Hypothalamus (tissue), 51 donors: ENCODE measurements at regions not wholly inside any gene's neighbourhood (a gene's known extent, or its start where the extent isn't known, plus 50 kb on each side); places are given as distances from the start of the nearest gene placed in this dataset.
"Not testable (repeated sequence)": the region's sequence is repeated elsewhere in the genome, so short reads cannot be mapped to it uniquely, and the experiment has no call there.

Experiments
- DNase-seq, 51 donors: peaks; one replicate each; lab custom pipeline; 2025; lab: John Stamatoyannopoulos, UW

DNA sequence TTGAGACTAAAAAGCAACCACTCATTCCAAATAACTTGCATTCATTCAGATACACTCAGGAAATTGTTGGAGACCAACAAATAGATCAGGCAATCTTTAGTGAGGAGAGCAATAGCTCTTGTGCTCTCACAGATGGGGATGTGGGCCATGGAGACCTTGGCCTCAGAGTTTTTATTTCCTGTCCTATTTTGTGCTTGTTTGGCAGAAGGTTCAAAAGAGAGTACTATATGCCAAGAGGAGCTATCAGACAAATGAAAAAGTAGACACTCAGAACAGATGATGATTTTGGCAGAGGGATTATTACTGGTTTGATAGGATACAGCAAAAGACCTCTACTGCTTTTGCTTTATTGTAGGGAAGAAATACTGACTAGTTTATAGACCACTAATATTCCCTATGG lies 230.2 kb downstream of the KCNE4 start:
- DNase-seq: no peak

DNA sequence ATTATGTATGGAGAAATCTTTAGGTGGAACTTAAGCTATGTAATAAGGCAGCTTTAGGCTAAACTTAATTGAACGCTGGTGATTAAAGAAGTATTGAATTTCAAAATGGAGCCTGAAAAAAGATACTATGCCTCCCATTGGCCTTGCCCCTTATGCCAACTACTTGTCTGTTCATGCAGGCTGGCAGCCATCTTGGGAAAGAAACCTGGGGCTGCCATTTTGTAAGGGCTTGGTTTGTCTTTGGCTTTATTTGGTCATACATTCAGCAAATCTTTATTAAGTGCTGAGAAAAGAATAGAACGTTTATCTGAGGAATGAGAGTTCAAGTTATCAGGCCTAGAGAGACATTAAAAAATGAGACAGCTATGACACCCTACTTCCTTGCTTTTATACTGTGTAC lies 231.3 kb downstream of the KCNE4 start:
- DNase-seq: no peak

DNA sequence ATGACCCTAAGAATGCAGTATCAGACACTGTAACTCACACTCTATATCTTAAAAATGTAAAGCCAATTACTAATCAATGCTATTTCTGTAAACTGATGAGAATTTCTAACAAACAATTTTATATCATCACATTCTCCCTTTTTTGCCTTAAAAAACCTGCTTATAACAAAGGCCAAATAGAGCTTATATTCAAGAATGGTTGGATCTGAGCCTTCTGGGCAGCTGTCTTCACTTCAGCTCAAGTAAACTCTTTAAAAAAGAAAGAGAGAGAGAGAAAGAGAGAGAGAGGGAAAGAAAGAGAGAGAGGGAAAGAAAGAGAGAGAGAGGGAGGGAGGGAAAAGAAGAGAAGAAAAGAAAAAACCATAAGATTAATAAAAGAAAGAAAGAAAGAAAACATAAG lies 231.8 kb downstream of the KCNE4 start:
- no peak for DNase-seq

DNA sequence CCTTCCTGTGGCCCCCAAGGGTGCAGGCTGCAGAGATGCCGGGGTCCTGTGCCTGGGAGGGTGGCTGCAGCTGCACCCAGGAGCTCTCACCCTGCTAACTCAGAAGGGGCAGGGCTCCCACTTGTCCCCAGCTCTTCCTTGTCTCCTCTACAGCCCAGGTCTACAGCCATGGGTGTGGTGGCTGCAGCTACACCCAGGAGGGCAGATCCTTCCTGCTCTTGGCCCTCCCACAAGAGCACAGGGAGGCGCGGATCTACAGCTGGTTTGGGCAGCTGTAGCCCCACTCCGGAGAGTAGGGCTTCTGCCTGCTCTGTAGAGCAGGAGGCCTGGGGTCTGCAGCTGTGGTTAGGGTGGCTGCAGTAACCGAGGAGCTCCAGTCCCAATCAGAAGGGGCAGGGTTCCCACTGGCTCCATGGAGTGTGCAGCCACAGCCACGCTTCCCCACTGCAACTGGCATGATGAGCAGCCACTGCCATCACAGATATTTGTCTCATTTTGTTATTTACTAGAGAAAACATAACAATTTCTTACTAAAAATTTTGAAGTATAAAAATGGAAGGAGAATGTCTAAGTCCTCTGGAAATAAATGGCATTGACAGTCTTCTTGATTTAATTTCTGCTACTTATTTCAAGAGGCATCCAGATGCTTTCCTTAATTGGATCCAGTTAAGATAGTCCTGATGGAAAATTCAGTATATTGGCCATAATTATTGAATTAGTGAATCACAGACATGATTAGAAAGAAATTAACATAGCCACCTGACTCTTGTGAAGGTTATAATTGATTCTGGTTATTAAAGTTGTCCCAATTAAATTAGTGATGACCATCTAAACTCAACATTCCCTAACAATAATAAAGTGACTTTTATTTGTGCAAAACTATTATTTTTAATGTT lies 233.6 kb downstream of the KCNE4 start:
- DNase-seq: no peak

DNA sequence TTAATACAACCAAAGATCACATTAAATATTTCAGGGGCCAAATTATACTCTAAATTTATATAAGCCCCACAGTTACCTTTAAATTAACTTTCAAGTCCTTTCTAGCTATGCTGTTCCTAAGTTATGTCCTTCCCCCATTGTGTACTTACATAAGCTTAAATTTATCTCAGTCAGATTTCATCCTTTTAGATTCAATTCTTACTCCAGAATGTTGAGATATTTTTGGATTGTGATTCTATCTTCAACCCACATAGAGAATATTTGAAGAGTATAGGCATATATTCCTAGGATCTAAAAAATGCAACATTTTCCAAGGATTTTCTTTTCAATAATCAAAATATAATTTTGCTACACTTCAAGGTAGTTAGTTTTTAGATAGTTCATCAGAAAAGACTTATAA lies 242.8 kb downstream of the KCNE4 start:
- no peak for DNase-seq

DNA sequence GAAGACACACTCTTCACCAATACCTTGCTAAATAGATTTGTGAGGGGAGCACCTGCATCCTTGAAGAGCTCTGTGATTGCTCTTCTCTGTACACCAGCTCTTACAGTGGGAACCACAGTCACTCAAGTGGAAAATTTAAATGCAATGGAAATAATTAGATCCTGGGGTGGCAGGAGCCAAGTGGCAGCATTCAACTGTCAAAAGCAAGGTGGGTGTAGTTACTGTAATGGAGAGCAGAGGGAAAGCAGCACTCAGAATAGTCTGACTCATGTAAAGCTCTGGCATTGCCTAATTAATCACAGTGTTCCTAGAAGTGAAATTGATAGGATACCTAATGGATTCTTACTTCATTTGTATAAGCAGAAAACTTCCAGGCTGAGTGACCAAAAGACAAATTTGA lies 245.8 kb downstream of the KCNE4 start:
- DNase-seq: peak in 1 of 51 donors; percentile 26

DNA sequence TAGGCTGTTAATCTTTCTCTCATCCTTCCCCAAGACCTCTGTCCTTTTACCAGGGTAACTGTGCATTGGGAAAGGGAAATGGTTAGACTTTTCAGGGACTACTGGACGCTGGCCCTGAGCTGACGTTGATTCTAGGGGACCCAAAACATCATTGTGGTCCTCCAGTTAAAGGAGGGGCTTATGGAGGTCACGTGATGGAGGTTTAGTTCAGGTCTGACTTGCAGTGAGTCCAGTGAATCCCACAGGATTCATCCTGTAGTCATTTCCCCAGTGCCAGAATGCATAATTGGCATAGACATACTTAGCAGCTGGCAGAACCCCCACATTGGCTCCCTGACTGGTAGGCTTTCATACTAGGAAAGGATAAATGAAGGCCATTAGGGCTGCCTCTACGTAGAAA lies 246.3 kb downstream of the KCNE4 start:
- not testable (repeated sequence) for DNase-seq

DNA sequence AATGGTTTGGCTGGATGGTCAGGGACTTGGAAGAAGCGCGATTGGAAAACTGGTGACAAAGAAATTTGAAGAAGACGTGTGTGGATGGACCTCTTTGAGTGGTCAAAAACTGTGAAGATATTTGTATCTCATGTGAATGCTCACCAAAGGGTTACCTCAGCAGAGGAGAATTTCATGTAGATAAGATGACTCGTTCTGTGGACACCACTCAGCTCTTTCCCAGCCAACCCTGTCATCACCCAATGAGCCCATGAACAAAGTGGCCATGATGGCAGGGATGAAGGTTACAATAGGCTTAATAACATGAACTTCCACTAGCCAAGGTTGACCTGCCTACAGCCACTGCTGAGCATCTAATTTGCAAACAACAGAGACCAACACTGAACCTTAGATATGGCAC lies 248.3 kb downstream of the KCNE4 start:
- DNase-seq: no peak

DNA sequence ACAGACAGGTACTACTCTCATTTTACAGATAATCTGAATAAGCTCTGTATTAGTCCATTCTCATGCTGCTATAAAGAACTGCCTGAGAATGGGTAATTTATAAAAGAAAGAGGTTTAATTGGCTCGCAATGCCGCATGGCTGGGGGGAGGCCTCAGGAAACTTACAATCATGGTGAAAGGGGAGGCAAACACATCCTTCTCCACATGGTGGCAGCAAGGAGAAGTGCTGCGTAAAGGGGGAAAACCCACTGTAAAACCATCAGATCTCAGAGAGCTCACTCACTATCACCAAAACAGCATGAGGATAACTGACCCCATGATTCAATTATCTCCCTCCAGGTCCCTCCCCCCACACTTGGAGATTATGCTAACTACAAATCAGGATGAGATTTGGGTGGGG lies 254.4 kb downstream of the KCNE4 start:
- DNase-seq: no peak

DNA sequence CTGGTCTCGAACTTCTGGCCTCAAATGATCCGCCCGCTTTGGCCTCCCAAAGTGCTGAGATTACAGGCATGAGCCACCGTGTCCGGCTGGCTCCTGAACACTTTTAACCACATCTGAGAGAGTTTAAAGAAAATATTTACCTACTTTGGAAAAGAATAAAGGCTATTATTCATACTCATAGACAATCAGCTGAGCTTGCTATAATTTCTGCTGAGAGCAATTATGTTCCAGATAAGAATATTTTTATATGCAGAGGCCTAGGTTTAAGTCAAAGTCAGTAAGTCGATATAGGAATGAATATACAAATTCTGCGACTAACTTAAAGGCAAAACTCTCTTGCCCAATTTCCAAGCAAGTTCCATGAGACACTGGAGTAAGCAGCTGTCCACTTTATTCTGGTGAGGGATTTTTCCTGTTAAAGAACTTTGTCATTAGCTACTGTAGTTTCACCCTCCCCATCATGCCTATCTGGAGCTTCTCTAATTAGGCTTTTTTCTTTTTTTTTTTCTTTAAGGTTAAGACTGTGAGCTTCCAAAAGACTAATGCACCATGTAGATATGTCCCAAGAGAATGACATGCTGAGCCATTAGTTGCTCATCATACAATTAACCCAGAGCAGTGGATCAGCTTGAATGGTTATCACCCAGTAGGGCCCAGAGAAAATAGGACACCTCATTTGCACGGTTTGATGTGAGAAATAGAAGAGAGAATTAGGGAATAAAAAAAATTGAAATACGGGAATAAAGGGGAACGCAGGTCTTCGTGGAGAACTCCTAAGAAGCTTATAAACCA lies 260.1 kb downstream of the KCNE4 start:
- DNase-seq: no peak

DNA sequence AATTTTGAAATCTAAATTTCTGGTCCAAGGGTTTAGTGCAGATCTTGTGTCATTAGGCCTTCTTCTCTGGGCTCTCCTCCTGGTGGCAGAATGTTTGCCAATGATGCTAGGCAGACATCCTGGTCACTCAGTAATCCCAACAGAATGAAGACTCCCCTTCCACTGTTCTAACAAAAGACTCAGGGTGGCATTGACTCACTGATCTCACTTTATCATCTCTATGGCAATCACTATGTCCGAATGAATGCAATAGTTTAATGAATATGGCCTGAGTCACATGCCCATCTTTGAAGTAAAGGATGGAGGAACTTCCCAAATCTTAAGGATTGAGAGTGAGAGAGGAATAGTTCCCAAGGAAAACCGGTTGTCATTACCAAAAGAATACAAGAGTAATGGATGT lies 261.1 kb downstream of the KCNE4 start:
- no peak for DNase-seq

DNA sequence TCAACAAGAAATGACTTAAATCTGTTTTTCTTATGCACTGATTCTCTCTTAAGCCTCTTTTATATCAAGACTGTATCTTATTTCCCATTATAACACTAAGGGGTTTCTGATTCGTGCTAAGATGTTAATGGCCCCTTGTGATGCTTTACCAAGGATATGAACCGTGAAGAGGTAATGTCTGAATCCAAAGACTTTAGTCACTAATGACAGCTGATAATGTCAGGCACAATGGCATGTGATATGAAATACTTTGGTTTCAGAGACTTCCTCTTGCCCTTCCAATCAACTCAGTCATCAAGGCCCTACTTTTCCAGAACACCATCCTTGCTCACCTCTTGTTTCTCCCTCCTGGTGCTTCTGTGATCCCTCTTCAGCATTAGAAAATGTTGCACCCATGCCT lies 262.8 kb downstream of the KCNE4 start:
- DNase-seq: no peak

DNA sequence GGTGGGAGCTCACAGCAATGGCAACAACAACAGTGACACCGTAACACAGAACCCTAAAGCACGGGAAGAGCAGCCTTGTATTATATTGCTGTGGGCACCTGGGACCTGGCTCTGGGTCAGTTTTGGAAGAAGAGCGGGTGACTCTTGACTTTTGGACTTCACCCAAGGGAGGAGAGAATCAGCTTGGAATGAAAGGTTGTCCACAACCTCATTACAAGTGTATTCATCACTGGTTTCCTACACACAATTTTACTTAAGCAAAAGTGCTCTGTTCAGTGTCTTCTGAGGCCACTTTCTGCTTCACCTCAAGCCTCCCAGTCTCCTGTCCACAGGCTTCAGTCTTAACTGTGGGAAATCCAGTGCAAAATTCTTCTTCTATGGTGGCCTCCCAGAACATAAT lies 263.8 kb downstream of the KCNE4 start:
- no peak for DNase-seq

DNA sequence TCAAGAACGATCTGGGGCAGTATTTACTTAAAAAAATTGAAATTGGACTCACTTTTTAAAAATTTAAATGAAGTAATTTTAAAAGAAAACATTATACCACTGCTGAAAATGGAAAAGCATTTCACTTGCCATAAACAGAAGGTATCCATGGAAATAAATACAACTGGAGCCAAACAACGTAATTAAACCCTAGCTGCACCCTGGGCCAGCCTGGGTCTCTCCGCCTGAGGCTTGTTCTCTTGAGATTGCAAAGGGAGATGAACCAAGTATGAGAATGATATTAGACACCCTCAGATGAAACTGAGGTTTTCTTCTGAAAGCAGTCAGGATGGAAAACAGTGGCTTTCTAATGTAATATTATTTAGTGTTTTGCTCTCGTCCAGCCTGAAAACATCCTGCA lies 264.4 kb downstream of the KCNE4 start:
- no peak for DNase-seq

DNA sequence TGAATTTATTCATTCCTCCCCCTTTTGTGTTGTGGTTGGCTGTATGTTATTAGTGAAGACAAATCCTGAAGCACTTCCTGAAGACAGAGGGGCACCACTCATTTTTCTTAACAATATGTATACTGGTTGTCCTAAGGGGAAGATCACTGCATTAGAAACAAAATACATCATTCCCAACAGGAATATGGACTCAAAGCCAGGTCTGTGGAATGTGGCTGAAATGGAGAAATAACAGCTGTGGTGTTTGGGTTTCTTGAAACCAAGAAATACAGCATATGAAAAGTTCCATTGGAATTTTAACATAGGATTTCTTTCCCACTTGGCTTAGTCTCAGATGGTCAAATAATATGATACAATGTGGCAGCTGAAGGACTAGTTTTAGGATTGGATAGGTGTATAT lies 267.6 kb downstream of the KCNE4 start:
- no peak for DNase-seq

DNA sequence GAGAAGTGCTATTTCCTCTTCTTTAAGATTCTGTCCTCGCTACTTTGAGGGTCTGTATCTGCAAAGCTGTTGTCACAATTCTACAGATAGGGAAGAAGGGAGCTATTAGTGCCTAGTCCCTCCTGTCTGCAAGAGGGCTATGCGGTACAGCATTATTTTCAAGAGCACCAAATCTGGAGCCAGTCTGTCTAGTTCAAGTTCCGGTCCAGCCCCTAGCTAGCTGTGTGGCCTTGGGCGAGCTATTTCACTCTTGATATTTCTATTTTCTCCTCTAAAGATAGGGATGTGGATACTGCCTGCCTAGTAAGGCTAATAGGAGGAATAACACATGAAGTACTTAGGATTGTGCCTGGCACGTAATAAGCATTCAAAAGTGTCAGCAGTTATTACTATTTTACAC lies 272.4 kb downstream of the KCNE4 start:
- no peak for DNase-seq

DNA sequence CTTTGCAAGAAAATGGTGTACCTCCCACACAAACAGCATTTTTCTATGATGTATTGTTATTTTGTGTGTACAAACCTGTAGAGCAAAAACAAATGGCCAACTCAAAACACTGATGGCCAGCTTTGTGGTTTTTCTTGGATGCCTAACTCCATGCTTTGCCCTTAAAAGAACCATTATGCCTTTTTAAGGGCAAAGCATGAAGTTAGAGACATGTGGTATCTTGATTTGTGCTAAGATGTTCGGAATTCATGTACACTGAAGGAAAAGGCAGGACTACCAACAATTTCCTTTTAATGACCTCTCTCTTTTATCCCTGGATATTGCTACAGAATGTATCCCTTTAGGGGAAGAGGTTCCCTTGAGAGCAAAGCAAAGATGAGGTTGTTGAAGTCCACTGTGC lies 273.6 kb downstream of the SCG2 start:
- DNase-seq: no peak

DNA sequence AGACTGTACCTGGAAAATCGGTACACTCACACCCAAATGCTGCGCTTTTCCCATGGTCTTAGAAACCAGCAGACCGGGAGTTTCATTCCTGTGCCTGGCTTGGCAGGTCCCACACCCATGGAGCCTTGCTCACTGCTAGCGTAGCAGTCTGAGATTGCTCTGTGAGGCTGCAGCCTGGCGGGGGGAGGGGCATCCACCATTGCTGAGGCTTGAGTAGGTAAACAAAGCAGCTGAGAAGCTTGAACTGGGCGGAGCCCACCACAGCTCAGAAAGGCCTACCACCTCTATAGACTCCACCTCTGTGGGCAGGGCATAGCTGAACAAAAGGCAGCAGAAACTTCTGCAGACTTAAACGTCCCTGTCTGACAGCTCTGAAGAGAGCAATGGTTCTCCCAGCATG lies 271.4 kb downstream of the SCG2 start:
- not testable (repeated sequence) for DNase-seq

DNA sequence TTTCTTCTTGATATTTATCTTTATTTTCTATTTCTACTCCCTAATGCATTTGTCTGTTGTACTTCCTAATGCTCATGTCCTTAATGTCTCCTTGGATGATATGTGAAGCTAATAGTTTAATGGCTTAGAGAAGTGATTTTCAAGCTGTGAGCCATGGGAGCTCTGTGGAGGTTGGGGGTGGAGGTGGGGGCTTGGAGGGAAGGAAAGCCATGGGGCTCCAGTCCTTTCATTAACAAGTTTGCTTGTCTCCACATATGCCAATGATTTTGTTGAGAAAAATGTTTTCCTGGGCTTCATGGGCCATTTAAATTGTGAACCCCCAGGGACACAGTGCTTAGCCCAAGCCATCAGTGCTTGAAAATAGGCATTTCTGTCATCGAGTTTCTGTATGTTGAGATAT lies 264.1 kb downstream of the SCG2 start:
- no peak for DNase-seq

DNA sequence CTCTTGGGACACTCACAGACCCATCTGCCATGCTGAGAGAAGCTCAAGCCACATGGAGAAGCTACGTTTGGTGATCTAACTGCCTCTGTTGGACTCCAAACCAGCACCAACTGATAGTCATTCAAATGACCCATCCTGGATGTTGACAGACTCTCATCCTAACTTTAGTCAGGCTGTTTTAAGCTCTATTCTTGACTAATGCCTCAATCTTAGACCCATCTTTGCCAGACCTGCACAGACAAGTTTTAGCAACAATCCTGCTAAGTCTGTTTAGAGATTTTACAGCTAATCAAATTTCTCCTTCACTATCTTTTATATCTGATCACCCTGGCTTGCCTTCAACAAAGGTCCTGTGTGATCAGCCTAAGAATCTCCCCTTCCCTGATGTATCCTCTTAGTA lies 245.1 kb downstream of the SCG2 start:
- DNase-seq: no peak

DNA sequence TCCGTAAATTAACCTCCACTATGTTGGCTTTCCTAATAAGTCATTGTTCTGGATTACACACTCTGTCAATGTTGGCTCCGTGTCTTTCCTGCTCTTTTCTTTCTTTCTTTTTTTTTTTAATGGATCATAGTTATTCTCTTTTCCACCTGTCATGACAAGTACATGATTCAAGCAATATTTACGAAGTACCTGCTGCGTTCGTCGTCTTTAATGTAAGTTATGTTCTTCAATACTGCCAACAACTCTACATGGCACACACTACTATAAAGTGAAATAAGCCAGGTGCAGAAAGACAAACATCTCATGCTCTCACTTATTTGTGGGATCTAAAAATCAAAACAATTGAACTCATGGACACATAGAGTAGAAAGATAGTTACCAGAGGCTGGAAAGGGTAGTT lies 239.1 kb downstream of the SCG2 start:
- DNase-seq: no peak

DNA sequence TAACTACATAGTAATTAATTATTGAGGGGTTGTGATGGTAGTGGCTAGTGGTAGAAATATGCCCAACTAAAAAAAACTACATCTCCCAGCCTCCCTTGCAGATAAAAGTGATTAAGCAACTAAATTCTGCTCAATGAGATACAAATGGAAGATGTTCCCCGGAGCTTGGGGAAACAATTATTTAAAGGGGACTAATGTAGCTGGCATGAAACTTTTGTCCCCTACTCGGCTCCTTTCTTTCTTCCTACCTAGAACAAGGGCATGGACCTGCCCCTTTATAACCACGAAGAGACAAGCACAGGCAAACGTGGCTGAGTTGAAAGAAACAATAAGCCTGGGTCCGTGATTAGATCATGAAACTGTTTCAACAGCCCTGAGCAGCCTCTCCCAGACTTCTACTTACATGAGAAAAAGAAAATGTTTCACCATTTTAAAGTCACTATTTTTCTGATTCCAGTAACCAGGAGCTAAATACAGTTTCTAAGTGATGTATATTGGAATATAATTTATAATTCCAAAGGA lies 236.9 kb downstream of the SCG2 start:
- DNase-seq: no peak
